HepG2 (cell line): ENCODE measurements at regions not wholly inside any gene's neighbourhood (a gene's known extent, or its start where the extent isn't known, plus 50 kb on each side); places are given as distances from the start of the nearest gene placed in this dataset.

Experiments used
- ATAC-seq: fragments of 200-7000 bp; cut with Tn5 transposase; 3 replicates; pipeline ENCODE4 v1.9.1; 2020; ENCODE audit warnings: mild to moderate bottlenecking, moderate library complexity
- BruUV-seq: library from RNA; stranded (reverse); fragments of 400-500 nt; replicated peaks from 2 replicates; lab custom pipeline; 2021; lab: Mats Ljungman, UMichigan
- CTCF ChIA-PET: fragments of 300-600 bp; formaldehyde crosslinking; extraction: SDS; loops from one replicate; lab custom pipeline; 2021; ENCODE audit warnings: low total read pairs, inconsistent platforms, low intra/inter-chr PET ratio; lab: Yijun Ruan, JAX
- POLR2A ChIA-PET: fragments of 350-600 bp; sonication (Branson Sonifier 250); formaldehyde crosslinking; loops from one replicate; lab custom pipeline; 2020; ENCODE audit warnings: antibody characterized with exemption, inconsistent platforms; lab: Yijun Ruan, JAX
- DNase-seq: peaks from one replicate; pipeline ENCODE4 v3.0.0-alpha.2; 2015; ENCODE audit warnings: low spot score
- FAIRE-seq: peaks from 3 replicates; lab custom pipeline; 2011; peaks lifted over from hg19 to GRCh38; lab: Jason Lieb, UNC
- H2AFZ ChIP-seq: one replicate; pipeline ENCODE4 v1.6.1; 2011; ENCODE audit warnings: low read length, inconsistent platforms
- H3K27ac ChIP-seq: fragments of 300-600 bp; 3 replicates; pipeline ENCODE4 v1.8.0; 2011; ENCODE audit warnings: mixed run types, mild to moderate bottlenecking, mixed read lengths, low read length, inconsistent platforms; ENCODE audit not compliant: insufficient read depth; ENCODE audit errors: extremely low read length
- H3K27me3 ChIP-seq, 2 experiments: fragments of 200-600 bp in 1 of 2; 2 replicates in 1 of 2; 3 replicates in 1 of 2; pipeline versions ENCODE4 v1.6.0 to v1.8.0; 2011; ENCODE audit warnings: low read length in 2 of 2, mild to moderate bottlenecking in 2 of 2, moderate library complexity in 2 of 2, inconsistent platforms in 1 of 2; ENCODE audit not compliant: insufficient read depth in 2 of 2, control insufficient read depth in 1 of 2
- H3K36me3 ChIP-seq, 2 experiments: fragments of 200-600 bp in 1 of 2; replicated peaks in 1 of 2; 2 replicates in 1 of 2; 3 replicates in 1 of 2; pipeline versions ENCODE4 v1.5.1 to v1.8.0; 2011; ENCODE audit warnings: low read length in 2 of 2, inconsistent platforms in 1 of 2; ENCODE audit not compliant: insufficient read depth in 2 of 2, control insufficient read depth in 1 of 2
- H3K4me1 ChIP-seq: 2 replicates; pipeline ENCODE4 v1.5.1; 2012; ENCODE audit warnings: low read length, inconsistent platforms; ENCODE audit not compliant: insufficient read depth
- H3K4me2 ChIP-seq: 2 replicates; pipeline ENCODE4 v1.6.0; 2011; ENCODE audit warnings: low read depth, low read length, inconsistent platforms
- H3K4me3 ChIP-seq, 3 experiments: fragments of 200-600 bp in 1 of 3; sonication (generic), shearing (Covaris generic) in 1 of 3; replicated peaks in 1 of 3; 2 replicates each; pipeline ENCODE4 v1.5.1; 2011 to 2016; ENCODE audit warnings: low read length in 3 of 3, inconsistent platforms in 2 of 3, low read depth in 2 of 3, mild to moderate bottlenecking in 2 of 3, control low read depth in 1 of 3, mixed read lengths in 1 of 3; ENCODE audit not compliant: insufficient read depth in 1 of 3
- H3K79me2 ChIP-seq: one replicate; pipeline ENCODE4 v1.6.1; 2011; ENCODE audit warnings: low read length, inconsistent platforms; ENCODE audit not compliant: insufficient read depth
- H3K9ac ChIP-seq: 2 replicates; pipeline ENCODE4 v1.6.0; 2011; ENCODE audit warnings: mild to moderate bottlenecking, low read depth, low read length, inconsistent platforms; ENCODE audit not compliant: insufficient read depth
- H3K9me3 ChIP-seq: 2 replicates; pipeline ENCODE4 v1.5.1; 2012; ENCODE audit warnings: mild to moderate bottlenecking, low read length
- H4K20me1 ChIP-seq: 2 replicates; pipeline ENCODE4 v1.6.0; 2011; ENCODE audit warnings: inconsistent platforms, mild to moderate bottlenecking, low read length, moderate library complexity; ENCODE audit not compliant: insufficient read depth
- CENPT ChIP-seq: sonication (generic); formaldehyde crosslinking; IDR thresholded peaks from 2 replicates; pipeline ENCODE4 v1.8.0; 2022; ENCODE audit warnings: low read depth, mild to moderate bottlenecking, moderate library complexity, missing genetic modification reagents
- FOSL1 ChIP-seq: sonication (generic); formaldehyde crosslinking; IDR thresholded peaks from 2 replicates; pipeline ENCODE4 v1.9.0; 2021; ENCODE audit warnings: missing genetic modification reagents, borderline replicate concordance
- HES4 ChIP-seq: sonication (generic); formaldehyde crosslinking; IDR thresholded peaks from 2 replicates; pipeline ENCODE4 v1.9.0; 2021; ENCODE audit warnings: mild to moderate bottlenecking, missing genetic modification reagents, borderline replicate concordance
- TBX2 ChIP-seq: sonication (generic); formaldehyde crosslinking; IDR thresholded peaks from 2 replicates; pipeline ENCODE4 v1.5.0; 2020; ENCODE audit warnings: missing genetic modification reagents, mild to moderate bottlenecking, borderline replicate concordance
- ZNF180 ChIP-seq: sonication (generic); formaldehyde crosslinking; IDR thresholded peaks from 2 replicates; pipeline ENCODE4 v1.4.0; 2020; ENCODE audit warnings: low read depth, missing genetic modification reagents, borderline replicate concordance
- ZNF629 ChIP-seq: sonication (generic); formaldehyde crosslinking; conservative IDR thresholded peaks from 2 replicates; pipeline ENCODE4 v1.5.0; 2020; ENCODE audit warnings: missing genetic modification reagents
- WGBS: methylation state at CpG from one replicate; pipeline ENCODE4 v1.1.6; 2017; ENCODE audit warnings: low lambda C conversion rate; 5-methylcytosine and 5-hydroxymethylcytosine counted together
- in situ Hi-C: cut with HindIII; loops from 2 replicates; pipeline ENCODE4 v1.10.0; 2017; ENCODE audit warnings: low pct_unique_long_range_greater_than_20kb; ENCODE audit not compliant: extremely low pct_ligation_motif_present
- intact Hi-C: fragments of 100-400 bp; cut with micrococcal nuclease; formaldehyde crosslinking; loops from one replicate; pipeline ENCODE4 v1.10.0; 2022; ENCODE audit not compliant: unreplicated experiment
- TF ChIP-seq, protein P1 (sequence below): sonication (generic); formaldehyde crosslinking; IDR thresholded peaks from 2 replicates; pipeline ENCODE4 v1.4.0; 2020; ENCODE audit warnings: mild to moderate bottlenecking, missing genetic modification reagents
- TF ChIP-seq, protein P2 (sequence below): sonication (generic); formaldehyde crosslinking; IDR thresholded peaks from 2 replicates; pipeline ENCODE4 v1.5.0; 2020; ENCODE audit warnings: mild to moderate bottlenecking, missing genetic modification reagents
- TF ChIP-seq, protein P3 (sequence below): sonication (generic); formaldehyde crosslinking; IDR thresholded peaks from 2 replicates; pipeline ENCODE4 v1.5.0; 2020; ENCODE audit warnings: mild to moderate bottlenecking, missing genetic modification reagents

DNA sequence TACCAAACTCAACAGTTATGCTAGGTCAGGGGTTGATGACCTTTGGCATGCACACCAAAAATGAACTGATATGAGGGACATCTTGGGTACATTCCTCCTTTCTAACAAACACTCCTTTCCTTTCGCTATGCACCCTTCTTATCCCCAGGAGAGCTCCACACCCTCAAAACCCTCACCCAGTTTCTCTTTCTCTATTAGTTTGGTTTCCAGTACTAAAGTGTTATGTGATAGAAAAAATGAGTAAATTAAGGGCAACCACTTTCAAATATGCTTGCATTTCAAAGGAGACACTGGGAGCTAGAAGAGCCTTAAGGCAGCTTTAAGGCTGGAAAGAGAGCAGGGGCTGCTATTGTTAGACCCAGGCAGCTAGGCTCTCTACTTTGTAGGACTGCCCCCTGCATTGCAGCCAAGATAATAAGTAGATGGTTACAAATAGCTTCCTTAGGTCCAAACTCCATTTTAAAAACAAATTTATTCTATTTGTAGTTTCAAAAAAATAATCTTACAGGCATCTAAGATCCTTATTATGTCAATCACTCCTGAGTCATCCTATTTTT is 244.3 kb downstream of the ZIC1 start:
- Histone ChIP-seq H2AFZ (no peak overlapping the region), H3K9me3 (no peaks in the 10 kb centered on the region), H3K79me2 (no peaks in the 10 kb centered on the region), H3K9ac (no peak overlapping the region), H3K4me3 (no peak overlapping the region), H3K27ac (no peak overlapping the region), H3K4me2 (no peak overlapping the region), H3K36me3 (no peaks in the 10 kb centered on the region), H3K4me1 (no peaks in the 10 kb centered on the region), H4K20me1 (no peaks in the 10 kb centered on the region), H3K27me3 (no peaks in the 10 kb centered on the region)
- intact Hi-C loops = no loop called here
- POLR2A ChIA-PET = no interaction called here
- DNase-seq = no peak
- FAIRE-seq = no peak
- no TSS peak for BruUV-seq
- in situ Hi-C loops = no loop called here
- CTCF ChIA-PET = no interaction called here
- no peak for ATAC-seq
- TF ChIP-seq, protein P1, sequence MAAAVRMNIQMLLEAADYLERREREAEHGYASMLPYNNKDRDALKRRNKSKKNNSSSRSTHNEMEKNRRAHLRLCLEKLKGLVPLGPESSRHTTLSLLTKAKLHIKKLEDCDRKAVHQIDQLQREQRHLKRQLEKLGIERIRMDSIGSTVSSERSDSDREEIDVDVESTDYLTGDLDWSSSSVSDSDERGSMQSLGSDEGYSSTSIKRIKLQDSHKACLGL (CRISPR knock-in tag) = no peak
- no peak for TF ChIP-seq ZNF629 (CRISPR knock-in tag)
- TF ChIP-seq, protein P2, sequence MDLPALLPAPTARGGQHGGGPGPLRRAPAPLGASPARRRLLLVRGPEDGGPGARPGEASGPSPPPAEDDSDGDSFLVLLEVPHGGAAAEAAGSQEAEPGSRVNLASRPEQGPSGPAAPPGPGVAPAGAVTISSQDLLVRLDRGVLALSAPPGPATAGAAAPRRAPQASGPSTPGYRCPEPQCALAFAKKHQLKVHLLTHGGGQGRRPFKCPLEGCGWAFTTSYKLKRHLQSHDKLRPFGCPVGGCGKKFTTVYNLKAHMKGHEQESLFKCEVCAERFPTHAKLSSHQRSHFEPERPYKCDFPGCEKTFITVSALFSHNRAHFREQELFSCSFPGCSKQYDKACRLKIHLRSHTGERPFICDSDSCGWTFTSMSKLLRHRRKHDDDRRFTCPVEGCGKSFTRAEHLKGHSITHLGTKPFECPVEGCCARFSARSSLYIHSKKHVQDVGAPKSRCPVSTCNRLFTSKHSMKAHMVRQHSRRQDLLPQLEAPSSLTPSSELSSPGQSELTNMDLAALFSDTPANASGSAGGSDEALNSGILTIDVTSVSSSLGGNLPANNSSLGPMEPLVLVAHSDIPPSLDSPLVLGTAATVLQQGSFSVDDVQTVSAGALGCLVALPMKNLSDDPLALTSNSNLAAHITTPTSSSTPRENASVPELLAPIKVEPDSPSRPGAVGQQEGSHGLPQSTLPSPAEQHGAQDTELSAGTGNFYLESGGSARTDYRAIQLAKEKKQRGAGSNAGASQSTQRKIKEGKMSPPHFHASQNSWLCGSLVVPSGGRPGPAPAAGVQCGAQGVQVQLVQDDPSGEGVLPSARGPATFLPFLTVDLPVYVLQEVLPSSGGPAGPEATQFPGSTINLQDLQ (CRISPR knock-in tag) = no peak
- TF ChIP-seq, protein P3, sequence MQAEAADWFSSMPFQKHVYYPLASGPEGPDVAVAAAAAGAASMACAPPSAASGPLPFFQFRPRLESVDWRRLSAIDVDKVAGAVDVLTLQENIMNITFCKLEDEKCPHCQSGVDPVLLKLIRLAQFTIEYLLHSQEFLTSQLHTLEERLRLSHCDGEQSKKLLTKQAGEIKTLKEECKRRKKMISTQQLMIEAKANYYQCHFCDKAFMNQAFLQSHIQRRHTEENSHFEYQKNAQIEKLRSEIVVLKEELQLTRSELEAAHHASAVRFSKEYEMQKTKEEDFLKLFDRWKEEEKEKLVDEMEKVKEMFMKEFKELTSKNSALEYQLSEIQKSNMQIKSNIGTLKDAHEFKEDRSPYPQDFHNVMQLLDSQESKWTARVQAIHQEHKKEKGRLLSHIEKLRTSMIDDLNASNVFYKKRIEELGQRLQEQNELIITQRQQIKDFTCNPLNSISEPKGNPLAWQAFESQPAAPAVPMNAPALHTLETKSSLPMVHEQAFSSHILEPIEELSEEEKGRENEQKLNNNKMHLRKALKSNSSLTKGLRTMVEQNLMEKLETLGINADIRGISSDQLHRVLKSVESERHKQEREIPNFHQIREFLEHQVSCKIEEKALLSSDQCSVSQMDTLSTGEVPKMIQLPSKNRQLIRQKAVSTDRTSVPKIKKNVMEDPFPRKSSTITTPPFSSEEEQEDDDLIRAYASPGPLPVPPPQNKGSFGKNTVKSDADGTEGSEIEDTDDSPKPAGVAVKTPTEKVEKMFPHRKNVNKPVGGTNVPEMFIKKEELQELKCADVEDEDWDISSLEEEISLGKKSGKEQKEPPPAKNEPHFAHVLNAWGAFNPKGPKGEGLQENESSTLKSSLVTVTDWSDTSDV = no peak
- TF ChIP-seq TBX2 (CRISPR knock-in tag) = no peak
- TF ChIP-seq HES4 (CRISPR knock-in tag) = no peak
- TF ChIP-seq CENPT (CRISPR knock-in tag) = no peak
- TF ChIP-seq FOSL1 (CRISPR knock-in tag) = no peak
- TF ChIP-seq ZNF180 (CRISPR knock-in tag) = no peak
- 4% methylated on average over 1 of the region's 1 CpG for WGBS
